ENCODE measurements at regions not wholly inside any gene's neighbourhood (a gene's known extent, or its start where the extent isn't known, plus 50 kb on each side); places are given as distances from the start of the nearest gene placed in this dataset.

DNA sequence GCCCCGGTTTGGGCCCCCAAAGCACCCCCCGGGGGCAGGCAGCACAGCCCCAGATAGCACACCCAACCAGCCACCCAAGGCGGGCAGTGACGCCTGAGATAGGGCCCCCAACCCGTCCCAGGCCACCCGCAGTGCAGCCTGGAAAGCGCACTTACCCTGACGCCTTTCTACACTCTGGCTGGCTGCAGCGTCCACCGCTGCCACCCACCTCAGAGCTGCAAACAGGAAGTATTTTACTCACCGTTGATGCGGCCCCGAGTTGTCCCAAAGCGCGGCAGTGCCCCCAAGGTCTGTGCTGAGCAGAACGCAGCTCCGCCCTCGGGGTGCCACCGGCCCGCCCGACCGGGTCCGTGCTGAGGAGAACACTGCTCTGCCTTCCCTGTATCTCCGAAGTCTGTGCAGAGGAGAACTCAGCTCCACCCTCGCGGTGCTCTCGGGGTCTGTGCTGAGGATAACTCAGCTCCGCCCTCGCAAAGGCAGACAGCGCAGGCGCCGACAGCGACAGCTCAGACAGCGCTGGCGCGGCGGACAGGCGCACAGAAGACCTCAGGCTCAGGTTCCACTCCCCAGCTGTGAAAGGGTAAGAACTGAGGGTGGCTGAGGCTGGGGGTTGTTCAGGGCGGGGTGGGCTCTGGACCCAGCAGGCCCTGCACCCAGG, 786.9 kb downstream of the CDY1 start:
- peaks cover 1% of the 10 kb centered on the region for H3K4me1 Mint-ChIP-seq (ENCODE audit: low read depth, unreplicated experiment)
- peak overlapping the region; percentile 64 for H3K27ac Mint-ChIP-seq (ENCODE audit: unreplicated experiment)
- H3K27me3 Mint-ChIP-seq (ENCODE audit: unreplicated experiment), result peaks cover 2% of the 10 kb centered on the region
- TF ChIP-seq, protein P1, sequence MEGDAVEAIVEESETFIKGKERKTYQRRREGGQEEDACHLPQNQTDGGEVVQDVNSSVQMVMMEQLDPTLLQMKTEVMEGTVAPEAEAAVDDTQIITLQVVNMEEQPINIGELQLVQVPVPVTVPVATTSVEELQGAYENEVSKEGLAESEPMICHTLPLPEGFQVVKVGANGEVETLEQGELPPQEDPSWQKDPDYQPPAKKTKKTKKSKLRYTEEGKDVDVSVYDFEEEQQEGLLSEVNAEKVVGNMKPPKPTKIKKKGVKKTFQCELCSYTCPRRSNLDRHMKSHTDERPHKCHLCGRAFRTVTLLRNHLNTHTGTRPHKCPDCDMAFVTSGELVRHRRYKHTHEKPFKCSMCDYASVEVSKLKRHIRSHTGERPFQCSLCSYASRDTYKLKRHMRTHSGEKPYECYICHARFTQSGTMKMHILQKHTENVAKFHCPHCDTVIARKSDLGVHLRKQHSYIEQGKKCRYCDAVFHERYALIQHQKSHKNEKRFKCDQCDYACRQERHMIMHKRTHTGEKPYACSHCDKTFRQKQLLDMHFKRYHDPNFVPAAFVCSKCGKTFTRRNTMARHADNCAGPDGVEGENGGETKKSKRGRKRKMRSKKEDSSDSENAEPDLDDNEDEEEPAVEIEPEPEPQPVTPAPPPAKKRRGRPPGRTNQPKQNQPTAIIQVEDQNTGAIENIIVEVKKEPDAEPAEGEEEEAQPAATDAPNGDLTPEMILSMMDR (IDR thresholded peaks at IDR 0.05; ENCODE audit: partially characterized antibody, unreplicated experiment), result no peak
- H3K9me3 Mint-ChIP-seq (ENCODE audit: unreplicated experiment), result peaks cover 3% of the 10 kb centered on the region
- H3K4me3 Mint-ChIP-seq (ENCODE audit: unreplicated experiment), result peak overlapping the region; percentile 94
- H3K36me3 Mint-ChIP-seq (ENCODE audit: unreplicated experiment), result no peaks in the 10 kb centered on the region
- DNase-seq, result peak; percentile 85

DNA sequence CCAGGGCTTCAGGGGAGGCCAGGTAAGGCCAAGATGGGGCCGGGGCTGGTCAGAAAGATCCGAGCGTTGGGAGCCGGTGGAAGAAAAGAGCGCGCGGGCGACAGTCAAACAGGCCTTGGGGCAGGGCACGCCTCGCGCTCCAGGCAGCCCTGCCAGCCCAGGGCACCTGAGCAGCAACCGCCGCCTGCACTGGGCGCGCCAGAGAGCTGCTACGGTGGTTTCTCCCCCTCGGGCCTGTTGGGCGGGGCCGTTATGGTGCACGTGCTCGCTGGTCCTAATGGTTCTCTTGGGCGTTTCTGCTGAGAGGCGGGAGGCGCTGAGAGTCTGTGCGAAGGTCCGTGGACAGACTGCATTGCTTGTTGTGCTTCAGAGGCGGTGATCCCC, 787.4 kb downstream of the CDY1 start:
- TF ChIP-seq, protein P1 (IDR thresholded peaks at IDR 0.05; ENCODE audit: partially characterized antibody, unreplicated experiment), result no peak
- no peaks in the 10 kb centered on the region for H3K36me3 Mint-ChIP-seq (ENCODE audit: unreplicated experiment)
- H3K4me1 Mint-ChIP-seq (ENCODE audit: low read depth, unreplicated experiment), result peaks cover 1% of the 10 kb centered on the region
- peak overlapping the region; percentile 87 for H3K27ac Mint-ChIP-seq (ENCODE audit: unreplicated experiment)
- peak overlapping the region; percentile 94 for H3K4me3 Mint-ChIP-seq (ENCODE audit: unreplicated experiment)
- DNase-seq, result peak; percentile 65
- peaks cover 2% of the 10 kb centered on the region for H3K27me3 Mint-ChIP-seq (ENCODE audit: unreplicated experiment)
- peaks cover 3% of the 10 kb centered on the region for H3K9me3 Mint-ChIP-seq (ENCODE audit: unreplicated experiment)
